ENCODE measurements at regions not wholly inside any gene's neighbourhood (a gene's known extent, or its start where the extent isn't known, plus 50 kb on each side); places are given as distances from the start of the nearest gene placed in this dataset.
"Not testable (repeated sequence)": the region's sequence is repeated elsewhere in the genome, so short reads cannot be mapped to it uniquely, and the experiment has no call there.

DNA sequence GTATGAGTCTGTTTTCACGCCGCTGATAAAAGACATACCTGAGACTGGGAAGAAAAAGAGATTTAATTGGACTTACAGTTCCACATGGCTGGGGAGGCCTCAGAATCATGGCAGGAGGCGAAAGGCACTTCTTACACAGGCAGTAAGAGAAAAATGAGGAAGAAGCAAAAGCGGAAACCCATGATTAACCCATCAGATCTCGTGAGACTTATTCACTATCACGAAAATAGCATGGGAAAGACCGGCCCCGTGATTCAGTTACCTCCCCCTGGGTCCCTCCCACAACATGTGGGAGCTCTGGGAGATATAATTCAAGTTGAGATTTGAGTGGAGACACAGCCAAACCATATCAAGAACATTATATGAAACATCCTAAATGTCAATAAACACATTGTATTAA, 116.7 kb upstream of the C2CD4B start:
- H3K4me1 Mint-ChIP-seq (ENCODE audit: low read depth in 2 of 2) = not testable (repeated sequence)

DNA sequence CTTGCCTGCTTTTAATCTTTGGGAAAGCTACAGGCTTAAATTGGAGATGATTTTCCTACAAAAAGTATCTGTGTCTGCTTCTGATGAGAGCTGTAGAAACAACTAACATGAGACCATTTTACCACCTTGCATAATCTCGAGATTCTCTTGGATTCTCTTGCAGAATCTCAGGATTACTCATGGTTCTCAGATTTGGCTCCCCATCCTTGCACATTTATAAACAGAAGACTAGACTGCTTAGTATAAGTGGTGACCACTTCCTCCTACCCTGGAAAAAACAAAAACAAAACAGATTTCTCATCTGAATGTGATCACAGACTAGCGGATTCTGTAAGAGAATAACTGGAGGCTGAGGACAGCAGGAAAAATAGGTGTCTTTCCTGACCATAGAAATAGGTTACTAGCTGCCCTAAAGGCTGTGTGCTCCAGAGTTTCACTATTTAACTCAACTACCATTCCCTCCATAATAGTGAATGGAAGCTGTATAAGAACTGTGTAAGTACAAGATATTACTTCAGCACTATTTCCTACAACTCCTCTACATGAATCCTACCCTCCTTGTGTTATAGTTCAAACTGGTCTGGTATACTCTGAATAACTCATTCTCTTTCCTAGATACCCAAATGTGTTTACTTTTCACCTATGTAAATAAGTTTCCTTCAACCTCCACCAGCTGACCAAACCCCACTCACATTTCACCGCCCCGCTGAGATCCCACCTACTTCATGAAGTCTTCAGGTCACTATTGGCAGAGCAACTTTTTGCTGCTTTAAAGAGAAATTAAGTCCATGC, 122.2 kb upstream of the C2CD4B start:
- Mint-ChIP-seq H3K36me3 (no peaks in the 10 kb centered on the region), H3K4me3 (no peak overlapping the region), H3K9me3 (no peaks in the 10 kb centered on the region), H3K4me1 (ENCODE audit: low read depth in 2 of 2) (no peaks in the 10 kb centered on the region), H3K27ac (no peak overlapping the region), H3K27me3 (peaks cover 32 to 60% of the 10 kb centered on the region in 2 donors)
- DNase-seq (ENCODE audit: low spot score) = no peak
- ATAC-seq = no peak

More for the DNA sequence above, 116.7 kb upstream of the C2CD4B start:
- not testable (repeated sequence) for H3K4me3 Mint-ChIP-seq; H3K27ac Mint-ChIP-seq; H3K9me3 Mint-ChIP-seq; ATAC-seq; DNase-seq (ENCODE audit: low spot score); H3K36me3 Mint-ChIP-seq
- peaks cover 34 to 72% of the 10 kb centered on the region in 2 donors for H3K27me3 Mint-ChIP-seq

DNA sequence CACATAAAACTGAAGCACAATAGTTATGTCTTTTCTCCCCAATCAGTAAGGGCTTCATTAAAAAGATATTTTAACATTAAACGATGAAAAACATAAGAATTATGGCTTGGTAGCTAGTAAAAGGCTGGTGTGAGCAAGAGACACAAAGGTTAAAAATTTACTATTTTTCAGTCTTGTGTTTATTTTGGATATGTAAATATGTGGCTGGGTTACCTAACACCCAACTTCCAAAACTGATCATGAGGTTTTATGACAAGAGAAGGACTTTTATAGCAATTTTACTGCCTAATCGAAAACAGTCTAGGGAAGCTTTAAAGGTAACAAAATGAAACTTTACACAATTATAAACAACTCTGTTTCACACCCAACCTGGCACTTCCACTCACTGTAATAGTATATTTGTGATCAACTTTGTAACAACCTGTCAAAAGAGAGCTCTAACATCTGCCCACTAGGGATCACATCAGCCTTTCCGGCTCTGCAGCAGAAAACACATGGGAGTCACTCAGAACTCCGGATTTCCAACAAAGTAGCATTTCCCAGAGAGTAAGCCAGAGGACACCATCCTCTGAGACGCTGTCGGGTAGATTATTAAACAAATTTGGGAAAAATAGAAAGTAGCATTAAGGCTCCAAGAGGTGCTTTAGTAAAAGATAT, 123.4 kb upstream of the C2CD4B start:
- Mint-ChIP-seq H3K9me3 (no peaks in the 10 kb centered on the region), H3K36me3 (no peaks in the 10 kb centered on the region), H3K27ac (no peak overlapping the region), H3K27me3 (peaks cover 35 to 67% of the 10 kb centered on the region in 2 donors), H3K4me3 (no peak overlapping the region), H3K4me1 (ENCODE audit: low read depth in 2 of 2) (no peaks in the 10 kb centered on the region)
- no peak for DNase-seq (ENCODE audit: low spot score)
- ATAC-seq = no peak

DNA sequence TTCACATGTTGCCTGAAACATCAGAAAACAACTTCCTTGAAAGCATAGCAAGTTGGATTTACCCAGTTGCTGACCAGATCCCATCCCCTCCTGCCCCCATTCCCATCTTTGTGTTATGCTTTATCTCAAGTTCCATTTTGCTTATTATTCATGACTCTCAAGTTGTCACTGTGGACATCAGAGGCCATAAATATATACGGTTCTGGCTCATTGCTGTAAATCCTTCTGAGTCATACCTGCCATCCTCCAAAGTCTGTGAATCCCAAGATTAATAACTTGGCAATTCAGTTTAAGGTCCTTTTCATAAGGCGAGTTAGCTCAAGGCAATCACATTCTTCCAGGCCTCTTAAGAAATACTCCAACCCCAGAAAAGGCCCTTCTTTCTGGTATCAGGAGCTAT, 126.2 kb upstream of the C2CD4B start:
- Mint-ChIP-seq H3K27me3 (peaks cover 41 to 60% of the 10 kb centered on the region in 2 donors), H3K4me3 (no peak overlapping the region), H3K36me3 (no peaks in the 10 kb centered on the region)

DNA sequence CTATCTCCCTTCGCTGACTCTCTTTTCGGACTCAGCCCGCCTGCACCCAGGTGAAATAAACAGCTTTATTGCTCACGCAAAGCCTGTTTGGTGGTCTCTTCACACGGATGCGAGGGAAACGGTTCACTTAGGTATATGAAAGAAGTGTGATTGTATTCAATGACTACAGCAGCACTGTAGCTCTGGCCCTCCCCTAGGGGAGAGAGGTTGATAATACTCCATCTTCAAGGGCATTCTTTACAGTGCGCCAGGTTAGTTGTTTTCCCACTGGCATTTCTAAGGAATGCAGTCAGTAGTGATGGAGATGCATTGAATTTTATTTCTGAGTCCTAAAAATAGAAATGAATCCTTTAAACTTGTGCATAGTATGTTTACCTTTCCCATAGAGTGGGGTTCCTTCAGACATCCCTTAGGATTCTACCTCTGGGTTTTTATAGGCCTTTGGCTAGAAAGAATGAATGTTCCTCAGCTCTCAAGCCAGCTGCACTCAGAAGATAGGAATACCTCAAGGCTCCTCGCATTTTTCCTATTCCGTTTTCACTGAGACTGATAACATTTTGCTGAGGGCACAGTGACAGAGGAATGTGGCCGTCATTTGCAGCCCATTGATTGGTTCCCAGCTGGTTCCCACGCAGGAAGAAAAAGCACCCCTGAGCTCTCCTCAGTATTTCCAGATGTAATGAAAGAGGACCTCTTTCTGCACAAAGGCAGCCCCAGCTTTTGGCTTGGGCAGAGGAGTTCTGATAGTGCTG, 131.8 kb upstream of the C2CD4B start:
- Mint-ChIP-seq H3K4me3 (no peak overlapping the region), H3K36me3 (no peaks in the 10 kb centered on the region), H3K4me1 (ENCODE audit: low read depth in 2 of 2) (no peaks in the 10 kb centered on the region), H3K9me3 (no peaks in the 10 kb centered on the region), H3K27ac (no peak overlapping the region), H3K27me3 (peaks cover 24 to 31% of the 10 kb centered on the region in 2 donors)
- DNase-seq (ENCODE audit: low spot score) = no peak
- no peak for ATAC-seq

More for the DNA sequence above, 126.2 kb upstream of the C2CD4B start:
- H3K27ac Mint-ChIP-seq = no peak overlapping the region
- no peaks in the 10 kb centered on the region for H3K9me3 Mint-ChIP-seq
- ATAC-seq = no peak
- no peak for DNase-seq (ENCODE audit: low spot score)
- H3K4me1 Mint-ChIP-seq (ENCODE audit: low read depth in 2 of 2) = no peaks in the 10 kb centered on the region

DNA sequence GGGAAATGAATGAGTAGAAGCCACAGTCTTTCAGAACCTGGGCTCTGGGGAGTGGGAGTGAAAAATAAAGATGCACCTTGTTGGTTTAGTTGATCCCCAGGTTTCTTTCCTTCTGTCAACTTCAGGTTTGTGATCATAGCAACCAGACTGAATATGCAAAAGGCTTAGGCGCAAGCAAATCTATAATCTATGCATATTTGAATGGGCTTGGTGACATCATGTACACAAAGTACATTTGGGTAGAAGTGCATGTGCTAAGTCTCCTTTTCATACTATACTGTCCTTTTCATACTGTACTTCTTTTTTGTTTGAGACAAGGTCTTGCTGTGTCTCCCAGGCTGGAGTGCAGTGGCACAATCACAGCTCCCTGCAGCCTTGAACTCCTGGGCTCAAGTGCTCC, 132.4 kb upstream of the C2CD4B start:
- DNase-seq (ENCODE audit: low spot score) = no peak
- Mint-ChIP-seq H3K27me3 (peaks cover 25 to 26% of the 10 kb centered on the region in 2 donors), H3K9me3 (no peaks in the 10 kb centered on the region), H3K36me3 (no peaks in the 10 kb centered on the region), H3K27ac (no peak overlapping the region), H3K4me3 (no peak overlapping the region), H3K4me1 (ENCODE audit: low read depth in 2 of 2) (no peaks in the 10 kb centered on the region)
- ATAC-seq = no peak

DNA sequence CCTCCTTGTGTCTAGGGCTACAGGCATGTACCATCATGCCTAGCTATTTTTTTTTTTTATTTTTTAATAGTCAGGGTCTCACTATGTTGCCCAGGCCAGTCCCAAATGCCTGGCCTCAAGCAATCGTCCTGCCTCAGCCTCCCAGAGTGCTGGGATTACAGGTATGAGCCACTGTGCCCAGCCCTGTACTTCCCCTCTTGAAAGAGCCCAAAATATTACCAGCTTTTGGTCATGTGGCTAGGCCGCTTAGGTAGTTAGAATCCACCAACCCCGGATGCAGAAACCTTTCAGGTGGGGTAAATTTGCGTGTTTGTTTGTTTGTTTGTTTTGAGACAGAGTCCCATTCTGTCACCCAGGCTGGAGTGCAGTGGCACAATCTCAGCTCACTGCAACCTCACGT, 132.8 kb upstream of the C2CD4B start:
- H3K4me3 Mint-ChIP-seq = no peak overlapping the region
- H3K27me3 Mint-ChIP-seq = peaks cover 21 to 23% of the 10 kb centered on the region in 2 donors
- ATAC-seq (no peak), DNase-seq (ENCODE audit: low spot score) (no peak)
- no peaks in the 10 kb centered on the region for H3K9me3 Mint-ChIP-seq
- no peaks in the 10 kb centered on the region for H3K36me3 Mint-ChIP-seq
- H3K4me1 Mint-ChIP-seq (ENCODE audit: low read depth in 2 of 2) = no peaks in the 10 kb centered on the region
- H3K27ac Mint-ChIP-seq = no peak overlapping the region

DNA sequence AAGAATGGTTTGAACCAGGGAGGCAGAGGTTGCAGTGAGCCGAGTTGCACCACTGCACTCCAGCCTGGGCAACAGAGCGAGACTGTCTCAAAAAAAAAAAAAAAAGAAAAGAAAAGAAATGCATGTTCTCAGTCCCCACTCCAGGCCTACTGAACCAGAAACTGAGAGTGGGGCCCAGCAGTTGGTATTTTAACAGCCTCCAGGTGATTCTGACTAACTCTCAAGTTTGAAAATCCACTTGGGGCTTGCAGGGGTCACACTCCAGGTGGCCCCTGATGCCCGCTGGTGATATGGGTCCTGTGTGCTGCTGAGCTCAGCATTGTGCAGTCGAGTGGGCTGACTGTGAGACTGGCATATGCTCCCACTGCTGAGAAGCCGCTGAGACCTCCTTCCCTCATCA, 133.7 kb upstream of the C2CD4B start:
- ATAC-seq = no peak
- peaks cover 12 to 17% of the 10 kb centered on the region in 2 donors for H3K27me3 Mint-ChIP-seq
- H3K36me3 Mint-ChIP-seq = no peaks in the 10 kb centered on the region
- DNase-seq (ENCODE audit: low spot score) = no peak
- H3K9me3 Mint-ChIP-seq = no peaks in the 10 kb centered on the region
- H3K27ac Mint-ChIP-seq = no peak overlapping the region
- no peaks in the 10 kb centered on the region for H3K4me1 Mint-ChIP-seq (ENCODE audit: low read depth in 2 of 2)
- H3K4me3 Mint-ChIP-seq = no peak overlapping the region

DNA sequence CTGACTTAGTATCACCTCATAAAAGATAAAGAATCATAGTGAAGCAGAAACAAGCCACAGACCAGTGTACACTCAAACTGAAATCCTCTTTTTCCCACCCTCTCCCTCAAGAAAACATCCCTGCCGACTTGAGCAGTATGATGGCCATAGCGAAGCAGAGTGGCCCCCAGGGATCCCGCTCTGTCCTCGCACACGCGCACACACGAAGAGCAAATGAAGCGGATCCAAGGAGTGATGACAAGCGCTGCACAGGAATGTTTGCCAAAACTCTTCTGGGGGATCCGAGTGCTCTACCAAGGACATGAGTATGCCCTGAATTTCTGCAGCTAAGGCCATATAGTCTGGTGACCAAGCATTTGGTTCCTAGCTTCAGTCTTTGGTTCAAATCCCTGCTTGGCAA, 134.5 kb upstream of the C2CD4B start:
- Mint-ChIP-seq H3K4me1 (ENCODE audit: low read depth in 2 of 2) (no peaks in the 10 kb centered on the region), H3K27ac (no peak overlapping the region), H3K9me3 (no peaks in the 10 kb centered on the region), H3K4me3 (no peak overlapping the region), H3K36me3 (no peaks in the 10 kb centered on the region), H3K27me3 (peaks cover 5 to 14% of the 10 kb centered on the region in 2 donors)
- ATAC-seq (no peak), DNase-seq (ENCODE audit: low spot score) (no peak)

DNA sequence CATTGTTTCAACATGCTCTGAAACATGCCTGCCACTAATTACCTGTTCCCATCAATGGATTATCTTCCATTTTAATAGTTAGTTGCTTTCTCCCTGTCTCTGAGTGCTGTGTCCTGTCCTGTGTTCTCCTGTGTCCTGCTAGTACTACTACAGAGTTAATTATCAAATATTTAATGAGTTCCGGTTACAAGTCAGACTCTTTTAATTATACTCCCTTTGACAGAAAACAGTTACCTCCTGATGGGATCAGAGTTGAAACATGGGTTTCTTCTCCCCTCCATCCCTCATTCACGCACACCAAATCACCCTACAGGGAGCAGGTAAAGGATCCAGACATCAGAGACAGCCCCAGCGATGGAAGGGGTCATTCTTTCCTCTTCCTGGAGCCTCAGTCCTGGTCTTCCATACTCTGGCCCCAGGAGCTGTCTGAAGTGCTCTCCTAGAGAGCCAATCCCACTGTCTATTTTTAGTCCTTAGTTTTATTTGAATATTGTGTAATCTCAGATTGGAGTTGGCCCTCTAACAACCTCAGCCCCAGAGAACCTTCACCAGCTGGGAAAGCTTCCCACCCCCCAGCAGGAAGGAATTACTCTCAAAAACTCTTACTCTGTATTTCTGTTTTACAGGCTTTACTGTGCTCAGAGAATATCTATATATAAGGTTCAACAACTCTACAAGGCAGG, 137.0 kb upstream of the C2CD4B start:
- no peak for DNase-seq (ENCODE audit: low spot score)
- Mint-ChIP-seq H3K4me3 (no peak overlapping the region), H3K27me3 (peaks cover 9 to 16% of the 10 kb centered on the region in 2 donors), H3K9me3 (no peaks in the 10 kb centered on the region), H3K36me3 (no peaks in the 10 kb centered on the region), H3K27ac (no peak overlapping the region), H3K4me1 (ENCODE audit: low read depth in 2 of 2) (peaks cover 7 to 8% of the 10 kb centered on the region in 2 donors)
- ATAC-seq = no peak

DNA sequence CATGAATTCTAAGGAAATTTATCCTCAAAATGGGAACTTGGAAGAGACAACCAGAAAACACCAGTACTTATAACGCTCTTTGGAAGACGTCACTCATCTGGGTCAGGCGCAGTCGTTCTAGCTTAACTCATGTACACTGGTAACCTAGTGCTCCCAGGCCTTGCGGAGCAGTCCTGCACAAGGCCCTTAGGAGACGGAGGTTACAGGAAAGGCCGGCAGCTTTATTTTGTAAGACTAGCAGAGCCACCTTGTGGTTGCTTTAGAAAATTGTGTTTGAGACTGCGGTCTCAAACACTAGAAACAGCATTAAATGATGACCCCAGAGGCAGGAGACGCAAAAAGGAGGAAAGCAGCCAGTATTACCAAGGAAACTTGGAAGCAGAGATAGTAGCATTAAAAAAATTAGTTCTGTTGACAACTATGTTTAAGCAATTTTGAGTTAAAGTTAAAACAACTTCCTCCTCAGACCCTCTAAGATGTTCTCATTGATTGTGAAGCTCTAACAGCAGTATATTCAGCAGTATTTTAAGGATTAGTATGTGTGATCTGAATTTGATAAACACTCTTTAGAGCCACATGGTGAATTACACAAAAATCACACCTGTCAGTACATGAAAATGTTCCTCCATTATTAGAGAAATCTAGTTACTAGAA, 141.9 kb upstream of the C2CD4B start:
- no peak for ATAC-seq
- Mint-ChIP-seq H3K4me1 (ENCODE audit: low read depth in 2 of 2) (peaks cover 7 to 8% of the 10 kb centered on the region in 2 donors), H3K27ac (no peak overlapping the region), H3K9me3 (no peaks in the 10 kb centered on the region), H3K36me3 (no peaks in the 10 kb centered on the region), H3K4me3 (peak overlapping the region; percentile 26), H3K27me3 (peaks cover 31 to 40% of the 10 kb centered on the region in 2 donors)
- DNase-seq (ENCODE audit: low spot score) = no peak

DNA sequence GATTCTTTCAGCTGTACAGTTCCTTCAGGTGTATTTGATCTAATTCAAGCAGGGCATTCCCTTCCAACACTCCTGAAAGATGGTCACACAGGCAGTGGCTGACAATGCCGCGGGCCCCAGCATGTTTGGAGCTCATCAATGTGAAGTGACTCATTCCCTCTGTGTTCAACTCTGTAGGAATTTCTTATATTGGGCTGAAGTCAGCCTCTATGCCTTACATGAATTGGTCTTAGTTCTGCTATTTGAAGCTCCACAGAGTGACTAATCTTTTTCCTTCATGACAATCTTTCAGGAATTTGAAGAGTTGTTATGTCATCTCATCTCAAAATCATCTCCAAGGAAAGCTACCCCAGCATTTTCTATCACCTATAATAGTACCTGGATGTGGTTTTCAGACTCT, 142.5 kb upstream of the C2CD4B start:
- no peaks in the 10 kb centered on the region for H3K9me3 Mint-ChIP-seq
- peaks cover 7 to 8% of the 10 kb centered on the region in 2 donors for H3K4me1 Mint-ChIP-seq (ENCODE audit: low read depth in 2 of 2)
- H3K27ac Mint-ChIP-seq = no peak overlapping the region
- H3K27me3 Mint-ChIP-seq = peaks cover 32 to 45% of the 10 kb centered on the region in 2 donors
- H3K36me3 Mint-ChIP-seq = no peaks in the 10 kb centered on the region
- no peak overlapping the region for H3K4me3 Mint-ChIP-seq
- ATAC-seq = no peak
- no peak for DNase-seq (ENCODE audit: low spot score)

DNA sequence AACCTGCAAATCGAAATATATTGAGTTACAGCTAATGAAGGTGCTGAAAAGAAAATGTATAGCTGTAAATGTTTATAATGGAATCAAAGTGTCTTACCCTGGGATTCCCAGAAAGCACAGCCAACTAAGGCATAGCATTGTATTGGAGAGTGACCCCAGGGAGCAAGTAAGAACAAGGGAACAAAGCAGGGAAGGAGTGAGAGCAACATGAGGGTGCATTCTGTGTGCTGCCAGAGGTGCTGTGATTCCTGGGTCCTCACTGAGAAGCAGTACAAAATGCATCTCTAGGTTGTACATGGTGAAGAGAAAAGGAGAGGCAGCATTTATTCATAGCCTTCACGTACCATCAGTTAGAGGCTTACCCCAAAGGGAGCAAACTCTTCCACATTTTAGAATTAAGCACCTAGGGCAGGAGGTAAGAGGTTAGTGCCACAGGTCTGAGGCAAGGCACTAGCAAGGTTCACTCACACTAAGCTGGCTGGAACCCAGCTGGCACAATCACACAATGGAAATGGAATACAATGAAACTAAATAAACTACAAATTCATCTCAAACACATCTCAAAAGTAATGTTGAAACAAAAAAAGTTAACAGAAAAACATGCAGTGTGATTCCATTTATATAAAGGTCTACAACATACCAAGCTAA, 151.5 kb upstream of the C2CD4B start:
- peak in 1 of 2 donors; percentile 43 for ATAC-seq
- no peak overlapping the region for H3K4me3 Mint-ChIP-seq

More for the DNA sequence above, 151.5 kb upstream of the C2CD4B start:
- no peaks in the 10 kb centered on the region for H3K4me1 Mint-ChIP-seq (ENCODE audit: low read depth in 2 of 2)
- DNase-seq (ENCODE audit: low spot score) = no peak
- no peak overlapping the region for H3K27ac Mint-ChIP-seq
- H3K36me3 Mint-ChIP-seq = no peaks in the 10 kb centered on the region
- H3K9me3 Mint-ChIP-seq = no peaks in the 10 kb centered on the region
- peaks cover 26 to 37% of the 10 kb centered on the region in 2 donors for H3K27me3 Mint-ChIP-seq

Data from natural killer cell treated with Interleukin-12 subunit alpha and Interleukin-12 subunit beta and Interleukin-15 and Interleukin-18, amount 100 ng/mL, for 72 hours (primary cell).